ENCODE measurements at regions not wholly inside any gene's neighbourhood (a gene's known extent, or its start where the extent isn't known, plus 50 kb on each side); places are given as distances from the start of the nearest gene placed in this dataset.

DNA sequence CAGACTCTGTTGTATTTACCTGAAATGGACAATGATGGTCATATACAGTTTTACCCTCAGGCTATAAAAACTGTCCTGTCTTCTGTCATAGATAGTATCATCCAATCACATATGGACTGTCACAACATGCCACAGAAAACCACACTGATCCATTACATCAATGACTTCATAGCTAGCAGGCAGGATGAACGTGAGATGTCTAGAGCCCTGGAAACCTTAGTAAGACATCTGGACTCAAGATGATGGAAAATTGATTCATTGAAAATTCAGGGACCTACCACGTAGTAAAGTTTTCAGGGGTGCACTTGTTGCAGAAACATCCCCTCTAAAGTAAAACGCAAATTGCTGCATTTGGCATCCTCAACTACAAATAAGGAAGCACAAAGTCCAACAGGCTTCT is 284.4 kb upstream of the RGMB start:
- Histone ChIP-seq H3K27me3 (ENCODE audit: insufficient read depth, poor library complexity, severe bottlenecking) (no peaks in the 10 kb centered on the region), H3K27ac (replicated peaks) (no peak overlapping the region), H3K4me3 (replicated peaks; ENCODE audit: insufficient read depth, low read length) (no peak overlapping the region)
- TF ChIP-seq GABPA (IDR thresholded peaks at IDR 0.05; ENCODE audit: low read depth) (no peak), SPI1 (IDR thresholded peaks at IDR 0.05; ENCODE audit: borderline replicate concordance, low read depth) (no peak), POLR2AphosphoS5 (IDR thresholded peaks at IDR 0.05; ENCODE audit: low read depth) (no peak)
- TF ChIP-seq, protein P1, sequence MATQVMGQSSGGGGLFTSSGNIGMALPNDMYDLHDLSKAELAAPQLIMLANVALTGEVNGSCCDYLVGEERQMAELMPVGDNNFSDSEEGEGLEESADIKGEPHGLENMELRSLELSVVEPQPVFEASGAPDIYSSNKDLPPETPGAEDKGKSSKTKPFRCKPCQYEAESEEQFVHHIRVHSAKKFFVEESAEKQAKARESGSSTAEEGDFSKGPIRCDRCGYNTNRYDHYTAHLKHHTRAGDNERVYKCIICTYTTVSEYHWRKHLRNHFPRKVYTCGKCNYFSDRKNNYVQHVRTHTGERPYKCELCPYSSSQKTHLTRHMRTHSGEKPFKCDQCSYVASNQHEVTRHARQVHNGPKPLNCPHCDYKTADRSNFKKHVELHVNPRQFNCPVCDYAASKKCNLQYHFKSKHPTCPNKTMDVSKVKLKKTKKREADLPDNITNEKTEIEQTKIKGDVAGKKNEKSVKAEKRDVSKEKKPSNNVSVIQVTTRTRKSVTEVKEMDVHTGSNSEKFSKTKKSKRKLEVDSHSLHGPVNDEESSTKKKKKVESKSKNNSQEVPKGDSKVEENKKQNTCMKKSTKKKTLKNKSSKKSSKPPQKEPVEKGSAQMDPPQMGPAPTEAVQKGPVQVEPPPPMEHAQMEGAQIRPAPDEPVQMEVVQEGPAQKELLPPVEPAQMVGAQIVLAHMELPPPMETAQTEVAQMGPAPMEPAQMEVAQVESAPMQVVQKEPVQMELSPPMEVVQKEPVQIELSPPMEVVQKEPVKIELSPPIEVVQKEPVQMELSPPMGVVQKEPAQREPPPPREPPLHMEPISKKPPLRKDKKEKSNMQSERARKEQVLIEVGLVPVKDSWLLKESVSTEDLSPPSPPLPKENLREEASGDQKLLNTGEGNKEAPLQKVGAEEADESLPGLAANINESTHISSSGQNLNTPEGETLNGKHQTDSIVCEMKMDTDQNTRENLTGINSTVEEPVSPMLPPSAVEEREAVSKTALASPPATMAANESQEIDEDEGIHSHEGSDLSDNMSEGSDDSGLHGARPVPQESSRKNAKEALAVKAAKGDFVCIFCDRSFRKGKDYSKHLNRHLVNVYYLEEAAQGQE (IDR thresholded peaks at IDR 0.05; ENCODE audit: insufficient replicate concordance, low read depth), result no peak
- TF ChIP-seq, protein P2, sequence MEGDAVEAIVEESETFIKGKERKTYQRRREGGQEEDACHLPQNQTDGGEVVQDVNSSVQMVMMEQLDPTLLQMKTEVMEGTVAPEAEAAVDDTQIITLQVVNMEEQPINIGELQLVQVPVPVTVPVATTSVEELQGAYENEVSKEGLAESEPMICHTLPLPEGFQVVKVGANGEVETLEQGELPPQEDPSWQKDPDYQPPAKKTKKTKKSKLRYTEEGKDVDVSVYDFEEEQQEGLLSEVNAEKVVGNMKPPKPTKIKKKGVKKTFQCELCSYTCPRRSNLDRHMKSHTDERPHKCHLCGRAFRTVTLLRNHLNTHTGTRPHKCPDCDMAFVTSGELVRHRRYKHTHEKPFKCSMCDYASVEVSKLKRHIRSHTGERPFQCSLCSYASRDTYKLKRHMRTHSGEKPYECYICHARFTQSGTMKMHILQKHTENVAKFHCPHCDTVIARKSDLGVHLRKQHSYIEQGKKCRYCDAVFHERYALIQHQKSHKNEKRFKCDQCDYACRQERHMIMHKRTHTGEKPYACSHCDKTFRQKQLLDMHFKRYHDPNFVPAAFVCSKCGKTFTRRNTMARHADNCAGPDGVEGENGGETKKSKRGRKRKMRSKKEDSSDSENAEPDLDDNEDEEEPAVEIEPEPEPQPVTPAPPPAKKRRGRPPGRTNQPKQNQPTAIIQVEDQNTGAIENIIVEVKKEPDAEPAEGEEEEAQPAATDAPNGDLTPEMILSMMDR (IDR thresholded peaks at IDR 0.05; ENCODE audit: insufficient read depth, low read length), result no peak
- no peak for DNase-seq (ENCODE audit: low read depth in 1 of 2, low spot score in 1 of 2)

- no peak overlapping the region for H3K4me3 ChIP-seq (replicated peaks; ENCODE audit: insufficient read depth, low read length)
- TF ChIP-seq GABPA (IDR thresholded peaks at IDR 0.05; ENCODE audit: low read depth), result no peak
- TF ChIP-seq SPI1 (IDR thresholded peaks at IDR 0.05; ENCODE audit: borderline replicate concordance, low read depth), result no peak
- TF ChIP-seq, protein P1 (IDR thresholded peaks at IDR 0.05; ENCODE audit: insufficient replicate concordance, low read depth), result no peak
- TF ChIP-seq, protein P2 (IDR thresholded peaks at IDR 0.05; ENCODE audit: insufficient read depth, low read length), result no peak
- TF ChIP-seq POLR2AphosphoS5 (IDR thresholded peaks at IDR 0.05; ENCODE audit: low read depth), result no peak
- H3K27me3 ChIP-seq (ENCODE audit: insufficient read depth, poor library complexity, severe bottlenecking), result no peaks in the 10 kb centered on the region
- no peak for DNase-seq (ENCODE audit: low read depth in 1 of 2, low spot score in 1 of 2)
- H3K27ac ChIP-seq (replicated peaks), result no peak overlapping the region
These were observed 283.1 kb upstream of the RGMB start for GRCh38 chr5:98490348-98490747.

DNA sequence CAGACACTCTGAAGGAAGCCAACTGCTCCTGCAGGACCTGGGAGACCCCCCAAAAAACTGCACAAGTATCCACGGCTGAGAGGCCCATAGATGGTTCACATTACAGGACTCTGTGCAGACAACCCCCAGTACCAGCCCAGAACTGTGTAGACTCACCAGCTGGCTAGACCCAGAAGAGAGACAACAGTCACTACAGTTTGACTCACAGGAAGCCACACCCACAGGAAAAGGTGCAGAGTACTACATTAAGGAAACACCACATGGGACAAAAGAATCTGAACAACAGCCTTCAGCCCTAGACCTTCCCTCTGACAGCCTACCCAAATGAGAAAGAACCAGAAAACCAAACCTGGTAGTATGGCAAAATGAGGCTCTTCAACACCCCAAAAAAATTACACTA is 281.2 kb upstream of the RGMB start:
- Histone ChIP-seq H3K27me3 (ENCODE audit: insufficient read depth, poor library complexity, severe bottlenecking) (no peaks in the 10 kb centered on the region), H3K27ac (replicated peaks) (no peak overlapping the region), H3K4me3 (replicated peaks; ENCODE audit: insufficient read depth, low read length) (no peak overlapping the region)
- TF ChIP-seq, protein P1 (IDR thresholded peaks at IDR 0.05; ENCODE audit: insufficient replicate concordance, low read depth), result no peak
- TF ChIP-seq POLR2AphosphoS5 (IDR thresholded peaks at IDR 0.05; ENCODE audit: low read depth), result no peak
- TF ChIP-seq SPI1 (IDR thresholded peaks at IDR 0.05; ENCODE audit: borderline replicate concordance, low read depth), result no peak
- TF ChIP-seq, protein P2 (IDR thresholded peaks at IDR 0.05; ENCODE audit: insufficient read depth, low read length), result no peak
- TF ChIP-seq GABPA (IDR thresholded peaks at IDR 0.05; ENCODE audit: low read depth), result no peak
- DNase-seq (ENCODE audit: low read depth in 1 of 2, low spot score in 1 of 2), result no peak
